ENCODE measurements at regions not wholly inside any gene's neighbourhood (a gene's known extent, or its start where the extent isn't known, plus 50 kb on each side); places are given as distances from the start of the nearest gene placed in this dataset.

DNA sequence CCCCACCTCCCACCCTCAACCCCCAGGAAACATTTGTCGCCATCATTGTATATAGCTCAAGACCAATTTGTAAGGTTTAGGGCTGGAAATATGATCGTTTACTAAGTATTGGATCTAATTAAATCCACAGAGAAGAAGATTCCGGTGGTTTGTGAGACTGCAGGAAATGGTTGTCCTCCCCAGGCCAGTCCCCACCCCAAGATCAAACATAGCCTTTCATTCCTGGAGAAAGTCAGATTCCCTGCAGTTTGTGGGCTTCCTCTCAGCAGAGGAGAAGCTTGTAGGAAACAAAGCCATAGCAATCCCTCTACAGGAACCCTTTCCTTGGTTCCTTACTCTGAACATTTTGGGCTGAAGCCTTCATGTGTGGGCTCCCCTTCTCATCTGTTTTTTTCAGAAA lies 79.2 kb upstream of the TBCA start:
- Histone ChIP-seq H3K4me3 (ENCODE audit: insufficient read depth, low read length) (no peak overlapping the region), H4K20me1 (ENCODE audit: insufficient read depth, low read length) (no peaks in the 10 kb centered on the region), H3K9me3 (ENCODE audit: low read depth, low read length) (no peaks in the 10 kb centered on the region), H2AFZ (ENCODE audit: low read length) (no peak overlapping the region), H3K4me1 (ENCODE audit: insufficient read depth, low read length) (peaks cover 8% of the 10 kb centered on the region), H3K27me3 (ENCODE audit: insufficient read depth, low read length) (peaks cover 2% of the 10 kb centered on the region), H3K36me3 (ENCODE audit: insufficient read depth, low read length) (no peaks in the 10 kb centered on the region), H3K4me2 (ENCODE audit: insufficient read depth, low read length) (no peak overlapping the region), H3K79me2 (ENCODE audit: insufficient read depth, low read length) (no peaks in the 10 kb centered on the region), H3K27ac (ENCODE audit: low read depth, low read length) (no peak overlapping the region)
- no peak for DNase-seq (ENCODE audit: insufficient read length, low spot score, missing footprints)
- no peak for TF ChIP-seq CTCF (IDR thresholded peaks at IDR 0.05; ENCODE audit: extremely low read depth, low read depth, low read length)

DNA sequence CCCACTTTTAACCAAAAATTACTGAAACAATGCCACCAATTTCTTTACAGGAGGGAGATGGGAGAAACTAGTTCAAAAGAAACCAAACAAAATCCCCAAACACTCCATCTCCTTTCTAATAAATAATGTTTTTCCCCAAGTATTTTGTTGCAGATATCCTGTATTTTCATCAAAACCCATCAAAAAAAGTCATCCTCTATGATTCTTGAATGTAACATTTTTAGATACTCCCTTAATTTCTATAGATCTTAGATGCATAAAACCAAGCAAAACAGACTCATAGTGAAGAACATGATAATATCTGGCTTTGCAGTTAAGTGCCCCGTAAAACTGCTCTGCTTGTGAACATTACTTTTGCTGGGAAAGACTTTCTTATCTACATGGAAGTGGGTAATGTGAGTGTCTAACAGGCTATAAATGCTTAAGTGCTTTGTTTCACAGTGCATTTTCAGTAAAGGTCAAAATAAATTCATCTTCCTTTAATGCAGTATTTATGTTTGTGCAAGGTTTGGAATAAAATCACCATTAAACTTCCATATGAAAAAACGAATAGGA lies 77.3 kb upstream of the TBCA start:
- no peak overlapping the region for H2AFZ ChIP-seq (ENCODE audit: low read length)
- no peak for DNase-seq (ENCODE audit: insufficient read length, low spot score, missing footprints)
- peak overlapping the region; percentile 92 for H3K4me2 ChIP-seq (ENCODE audit: insufficient read depth, low read length)
- no peak overlapping the region for H3K4me3 ChIP-seq (ENCODE audit: insufficient read depth, low read length)
- H3K4me1 ChIP-seq (ENCODE audit: insufficient read depth, low read length), result peaks cover 3% of the 10 kb centered on the region
- no peak overlapping the region for H3K27ac ChIP-seq (ENCODE audit: low read depth, low read length)
- H3K9me3 ChIP-seq (ENCODE audit: low read depth, low read length), result no peaks in the 10 kb centered on the region
- TF ChIP-seq CTCF (IDR thresholded peaks at IDR 0.05; ENCODE audit: extremely low read depth, low read depth, low read length), result no peak
- no peaks in the 10 kb centered on the region for H4K20me1 ChIP-seq (ENCODE audit: insufficient read depth, low read length)
- H3K27me3 ChIP-seq (ENCODE audit: insufficient read depth, low read length), result peaks cover 2% of the 10 kb centered on the region
- no peaks in the 10 kb centered on the region for H3K79me2 ChIP-seq (ENCODE audit: insufficient read depth, low read length)
- H3K36me3 ChIP-seq (ENCODE audit: insufficient read depth, low read length), result no peaks in the 10 kb centered on the region

DNA sequence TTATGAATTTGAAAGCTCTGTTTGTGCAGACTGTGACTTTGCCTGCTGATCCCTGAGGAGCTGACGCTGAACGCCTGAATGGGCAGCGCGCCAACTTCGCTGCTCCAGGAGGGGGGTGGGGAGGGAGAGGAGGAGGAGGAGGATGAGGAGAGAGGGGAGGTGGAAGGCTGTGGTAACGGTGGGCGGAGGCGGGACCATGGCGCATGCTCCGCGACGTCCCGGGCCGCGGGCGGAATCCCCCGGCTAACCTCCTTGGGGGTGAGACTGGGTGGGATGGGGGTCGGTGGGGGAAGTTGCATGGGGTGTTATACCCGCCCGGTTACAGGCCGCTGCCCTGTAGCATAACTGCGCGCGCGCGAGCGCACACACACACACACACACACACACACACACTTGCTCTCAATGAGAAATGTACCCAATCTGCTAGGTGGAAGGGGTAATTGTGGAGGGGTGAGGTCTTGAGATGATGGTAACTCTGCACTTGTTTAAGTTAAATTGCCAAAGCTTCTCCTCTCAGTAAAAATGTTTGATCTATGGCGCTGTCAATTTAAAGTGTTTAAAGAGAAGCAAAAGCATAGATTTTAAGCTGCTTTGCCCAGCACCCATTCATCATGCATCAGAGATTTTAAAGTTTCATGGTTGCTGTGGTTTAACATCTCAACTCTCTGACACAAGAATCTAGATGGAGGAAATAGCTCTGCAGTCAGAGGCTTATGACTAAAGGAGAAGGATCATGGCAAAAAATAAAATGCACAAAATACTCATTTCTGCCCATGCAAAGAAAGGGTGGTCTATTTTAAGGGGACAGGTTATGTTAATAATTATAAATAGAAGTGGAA lies 76.6 kb upstream of the TBCA start:
- DNase-seq (ENCODE audit: insufficient read length, low spot score, missing footprints), result peak; percentile 93
- peaks cover 3% of the 10 kb centered on the region for H3K4me1 ChIP-seq (ENCODE audit: insufficient read depth, low read length)
- no peak overlapping the region for H3K27ac ChIP-seq (ENCODE audit: low read depth, low read length)
- H3K79me2 ChIP-seq (ENCODE audit: insufficient read depth, low read length), result no peaks in the 10 kb centered on the region
- H4K20me1 ChIP-seq (ENCODE audit: insufficient read depth, low read length), result no peaks in the 10 kb centered on the region
- peak overlapping the region; percentile 93 for H2AFZ ChIP-seq (ENCODE audit: low read length)
- no peaks in the 10 kb centered on the region for H3K36me3 ChIP-seq (ENCODE audit: insufficient read depth, low read length)
- peak overlapping the region; percentile 74 for H3K4me3 ChIP-seq (ENCODE audit: insufficient read depth, low read length)
- H3K27me3 ChIP-seq (ENCODE audit: insufficient read depth, low read length), result peaks cover 2% of the 10 kb centered on the region
- no peak for TF ChIP-seq CTCF (IDR thresholded peaks at IDR 0.05; ENCODE audit: extremely low read depth, low read depth, low read length)
- H3K4me2 ChIP-seq (ENCODE audit: insufficient read depth, low read length), result peak overlapping the region; percentile 92
- no peaks in the 10 kb centered on the region for H3K9me3 ChIP-seq (ENCODE audit: low read depth, low read length)

- H2AFZ ChIP-seq (ENCODE audit: low read length), result peak overlapping the region; percentile 93
- peak; percentile 69 for DNase-seq (ENCODE audit: insufficient read length, low spot score, missing footprints)
- no peaks in the 10 kb centered on the region for H3K36me3 ChIP-seq (ENCODE audit: insufficient read depth, low read length)
- H3K79me2 ChIP-seq (ENCODE audit: insufficient read depth, low read length), result no peaks in the 10 kb centered on the region
- H3K9me3 ChIP-seq (ENCODE audit: low read depth, low read length), result no peaks in the 10 kb centered on the region
- no peak for TF ChIP-seq CTCF (IDR thresholded peaks at IDR 0.05; ENCODE audit: extremely low read depth, low read depth, low read length)
- peak overlapping the region; percentile 92 for H3K4me2 ChIP-seq (ENCODE audit: insufficient read depth, low read length)
- H3K27me3 ChIP-seq (ENCODE audit: insufficient read depth, low read length), result peaks cover 2% of the 10 kb centered on the region
- H3K4me3 ChIP-seq (ENCODE audit: insufficient read depth, low read length), result peak overlapping the region; percentile 74
- H3K27ac ChIP-seq (ENCODE audit: low read depth, low read length), result no peak overlapping the region
- no peaks in the 10 kb centered on the region for H4K20me1 ChIP-seq (ENCODE audit: insufficient read depth, low read length)
- peaks cover 3% of the 10 kb centered on the region for H3K4me1 ChIP-seq (ENCODE audit: insufficient read depth, low read length)
Observed at GRCh38 chr5:77852068-77852513, 76.0 kb upstream of the TBCA start.
